Vagina (tissue), 2 donors: ENCODE measurements at regions not wholly inside any gene's neighbourhood (a gene's known extent, or its start where the extent isn't known, plus 50 kb on each side); places are given as distances from the start of the nearest gene placed in this dataset.

Source experiments
- DNase-seq, 2 donors: peaks; one replicate each; pipeline ENCODE4 v3.0.0-alpha.2; 2017; ENCODE audit errors: extremely low spot score in 2 of 2
- H3K27ac ChIP-seq: fragments of 200-600 bp; sonication (generic); one replicate; pipeline ENCODE4 v1.5.1; 2019
- H3K27me3 ChIP-seq: fragments of 200-600 bp; sonication (generic); one replicate; pipeline ENCODE4 v1.5.1; 2019
- H3K36me3 ChIP-seq, 2 donors: fragments of 200-600 bp; sonication (generic); one replicate each; pipeline ENCODE4 v1.5.1; 2017 to 2019
- H3K4me1 ChIP-seq: fragments of 200-600 bp; sonication (generic); one replicate; pipeline ENCODE4 v1.5.1; 2019
- H3K4me3 ChIP-seq, 2 donors: fragments of 200-600 bp; sonication (generic); 1 replicate in 1 of 2; 2 replicates in 1 of 2; pipeline ENCODE4 v1.5.1; 2016 to 2019
- H3K9me3 ChIP-seq: fragments of 200-600 bp; sonication (generic); one replicate; pipeline ENCODE4 v1.5.1; 2019
- POLR2A ChIP-seq, 2 donors: fragments of 450-650 bp; IDR thresholded peaks; one replicate each; pipeline ENCODE4 v1.6.1; 2017; ENCODE audit warnings: antibody characterized with exemption in 2 of 2, mild to moderate bottlenecking in 2 of 2, moderate library complexity in 2 of 2
- POLR2AphosphoS5 ChIP-seq, 2 donors: sonication (generic); formaldehyde crosslinking; IDR thresholded peaks; one replicate each; pipeline ENCODE4 v1.9.0; 2017; ENCODE audit warnings: antibody characterized with exemption in 2 of 2, mild to moderate bottlenecking in 2 of 2, low read depth in 1 of 2; ENCODE audit not compliant: insufficient read depth in 1 of 2
- intact Hi-C: fragments of 100-400 bp; cut with DNase I; formaldehyde crosslinking; loops from one replicate; pipeline ENCODE4 v1.15.1; 2023
- TF ChIP-seq, protein P1 (sequence below), 3 experiments: fragments of 450-650 bp in 2 of 3; fragments of 200-600 bp in 1 of 3; sonication (generic) in 1 of 3; IDR thresholded peaks; one replicate each; pipeline ENCODE4 v1.5.1; 2017 to 2019; ENCODE audit warnings: antibody characterized with exemption in 3 of 3, mild to moderate bottlenecking in 2 of 3, moderate library complexity in 2 of 3

DNA sequence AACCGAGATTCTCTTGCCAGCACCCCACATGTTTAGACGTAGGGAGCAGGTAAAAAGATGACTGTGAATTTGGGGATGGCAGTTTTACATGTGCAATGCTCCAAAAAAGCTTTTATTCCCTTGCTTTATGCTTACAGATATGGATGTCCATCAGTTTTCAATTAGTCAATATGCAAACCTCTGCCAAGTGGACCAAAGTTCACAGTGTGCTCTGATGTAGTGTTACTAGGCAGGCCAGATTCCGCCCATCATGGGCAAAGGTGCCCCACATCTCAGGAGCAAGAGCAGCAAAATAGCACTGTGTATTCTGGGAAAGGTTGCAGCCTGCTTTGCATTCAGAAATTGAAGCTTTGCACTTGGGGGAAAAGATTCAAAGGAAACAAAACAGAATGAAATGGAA lies 329.7 kb upstream of the ZEB2 start:
- TF ChIP-seq POLR2AphosphoS5 (IDR thresholded peaks at IDR 0.05; ENCODE audit: insufficient read depth in 1 of 2, low read depth in 1 of 2) = no peak
- no peak for TF ChIP-seq POLR2A (IDR thresholded peaks at IDR 0.05)
- TF ChIP-seq, protein P1, sequence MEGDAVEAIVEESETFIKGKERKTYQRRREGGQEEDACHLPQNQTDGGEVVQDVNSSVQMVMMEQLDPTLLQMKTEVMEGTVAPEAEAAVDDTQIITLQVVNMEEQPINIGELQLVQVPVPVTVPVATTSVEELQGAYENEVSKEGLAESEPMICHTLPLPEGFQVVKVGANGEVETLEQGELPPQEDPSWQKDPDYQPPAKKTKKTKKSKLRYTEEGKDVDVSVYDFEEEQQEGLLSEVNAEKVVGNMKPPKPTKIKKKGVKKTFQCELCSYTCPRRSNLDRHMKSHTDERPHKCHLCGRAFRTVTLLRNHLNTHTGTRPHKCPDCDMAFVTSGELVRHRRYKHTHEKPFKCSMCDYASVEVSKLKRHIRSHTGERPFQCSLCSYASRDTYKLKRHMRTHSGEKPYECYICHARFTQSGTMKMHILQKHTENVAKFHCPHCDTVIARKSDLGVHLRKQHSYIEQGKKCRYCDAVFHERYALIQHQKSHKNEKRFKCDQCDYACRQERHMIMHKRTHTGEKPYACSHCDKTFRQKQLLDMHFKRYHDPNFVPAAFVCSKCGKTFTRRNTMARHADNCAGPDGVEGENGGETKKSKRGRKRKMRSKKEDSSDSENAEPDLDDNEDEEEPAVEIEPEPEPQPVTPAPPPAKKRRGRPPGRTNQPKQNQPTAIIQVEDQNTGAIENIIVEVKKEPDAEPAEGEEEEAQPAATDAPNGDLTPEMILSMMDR (IDR thresholded peaks at IDR 0.05) = no peak
- H3K27me3 ChIP-seq = no peaks in the 10 kb centered on the region
- H3K36me3 ChIP-seq = no peaks in the 10 kb centered on the region
- peaks cover under 1% of the 10 kb centered on the region for H3K9me3 ChIP-seq
- intact Hi-C loops = no loop called here
- H3K27ac ChIP-seq = no peak overlapping the region
- no peaks in the 10 kb centered on the region for H3K4me1 ChIP-seq
- DNase-seq = no peak
- H3K4me3 ChIP-seq = no peak overlapping the region

DNA sequence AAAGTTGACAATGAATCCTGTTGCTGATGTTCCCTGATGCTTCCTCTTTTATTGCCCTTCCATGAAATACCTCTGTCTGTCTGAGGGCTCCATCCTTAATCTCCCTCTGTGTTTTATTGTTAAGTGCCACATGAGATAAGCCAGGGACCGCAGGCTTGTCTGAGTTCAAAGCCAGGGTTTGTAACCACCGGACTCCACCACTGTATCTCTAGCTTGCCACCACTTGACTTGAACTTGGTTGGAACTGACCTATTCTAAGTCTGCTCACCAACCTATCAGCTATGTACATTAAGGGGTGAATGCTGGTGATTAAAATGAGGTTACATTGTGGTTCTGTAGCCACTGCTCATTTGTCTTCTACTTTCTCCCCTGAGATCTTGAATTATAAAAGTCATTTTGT lies 328.5 kb upstream of the ZEB2 start:
- H3K27ac ChIP-seq = no peak overlapping the region
- H3K4me3 ChIP-seq = no peak overlapping the region
- intact Hi-C loops = no loop called here

DNA sequence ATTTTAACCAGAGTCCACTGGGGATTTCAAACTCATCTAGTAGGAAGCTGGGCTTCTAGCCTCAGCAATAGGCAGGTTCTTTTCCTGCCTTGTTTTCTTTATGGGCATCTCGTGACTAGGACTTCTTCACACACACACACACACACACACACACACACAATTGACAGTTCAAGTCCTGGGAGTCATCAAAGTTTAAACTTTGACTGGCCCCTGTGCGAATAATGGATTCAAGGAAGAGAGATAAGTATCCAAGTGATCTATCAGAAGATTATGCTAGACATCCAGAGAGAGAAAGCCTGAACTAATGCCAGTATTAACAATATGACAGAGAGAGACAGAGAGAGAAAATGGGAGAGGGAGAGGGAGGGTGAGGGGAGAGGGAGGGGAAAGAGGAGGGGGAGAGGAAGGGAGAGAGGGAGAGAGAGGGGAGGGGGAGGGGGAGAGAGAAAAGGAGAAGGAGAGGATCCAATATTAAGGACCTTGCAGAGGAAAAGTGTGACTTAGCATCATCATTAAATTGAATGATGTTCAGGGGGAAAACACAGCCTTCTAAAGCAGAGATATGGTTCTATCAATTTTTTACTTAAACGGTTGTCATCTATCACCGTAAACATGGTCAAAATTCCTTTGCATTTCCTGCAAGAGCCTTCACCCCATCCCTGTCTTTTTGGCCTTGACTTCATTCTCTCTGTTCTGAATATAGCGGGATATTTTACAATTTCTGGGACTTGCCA lies 327.6 kb upstream of the ZEB2 start:
- DNase-seq = no peak
- intact Hi-C loops = no loop called here
- Histone ChIP-seq H3K4me1 (no peaks in the 10 kb centered on the region), H3K4me3 (no peak overlapping the region), H3K27ac (no peak overlapping the region), H3K27me3 (no peaks in the 10 kb centered on the region), H3K36me3 (no peaks in the 10 kb centered on the region), H3K9me3 (no peaks in the 10 kb centered on the region)
- TF ChIP-seq, protein P1 (IDR thresholded peaks at IDR 0.05) = no peak
- TF ChIP-seq POLR2A (IDR thresholded peaks at IDR 0.05) = no peak
- no peak for TF ChIP-seq POLR2AphosphoS5 (IDR thresholded peaks at IDR 0.05; ENCODE audit: insufficient read depth in 1 of 2, low read depth in 1 of 2)

More for the DNA sequence above, 328.5 kb upstream of the ZEB2 start:
- Histone ChIP-seq H3K36me3 (no peaks in the 10 kb centered on the region), H3K4me1 (no peaks in the 10 kb centered on the region), H3K9me3 (no peaks in the 10 kb centered on the region), H3K27me3 (no peaks in the 10 kb centered on the region)
- no peak for DNase-seq
- TF ChIP-seq, protein P1 (IDR thresholded peaks at IDR 0.05) = no peak
- no peak for TF ChIP-seq POLR2AphosphoS5 (IDR thresholded peaks at IDR 0.05; ENCODE audit: insufficient read depth in 1 of 2, low read depth in 1 of 2)
- TF ChIP-seq POLR2A (IDR thresholded peaks at IDR 0.05) = no peak

DNA sequence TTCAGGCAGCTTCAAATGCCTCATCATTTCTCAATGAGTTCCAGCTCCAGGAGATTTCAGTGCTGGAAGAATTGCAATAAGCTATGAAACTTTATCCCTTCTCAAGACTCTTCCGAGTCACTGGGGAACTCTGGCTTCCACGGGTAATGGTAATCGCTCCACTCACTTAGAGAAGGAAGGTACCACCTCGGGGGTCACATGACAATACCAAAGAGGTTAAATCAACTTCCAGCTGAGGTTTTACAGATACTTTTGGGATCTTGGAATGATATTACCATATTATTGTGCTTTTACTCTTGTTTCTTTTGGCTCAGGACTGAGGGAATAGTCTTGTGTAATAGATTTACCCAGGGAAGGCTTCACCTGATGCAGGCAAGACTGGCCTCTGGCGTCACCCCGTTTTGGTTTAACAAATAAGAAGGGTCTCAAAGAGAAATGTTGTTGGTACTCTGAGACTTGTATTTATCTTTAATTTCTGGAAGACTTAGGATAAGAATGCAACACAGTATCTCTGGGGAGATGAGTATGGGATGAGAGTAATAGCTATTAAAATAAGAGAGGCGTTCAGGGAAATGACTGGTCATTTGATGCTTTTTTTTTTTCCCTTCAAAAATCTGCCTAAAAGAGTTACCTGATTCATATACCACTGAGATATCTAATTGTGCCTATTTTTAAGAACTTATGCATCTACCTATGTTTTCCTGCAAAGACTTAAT lies 316.9 kb upstream of the ZEB2 start:
- Histone ChIP-seq H3K4me1 (no peaks in the 10 kb centered on the region), H3K27ac (no peak overlapping the region), H3K36me3 (no peaks in the 10 kb centered on the region), H3K9me3 (no peaks in the 10 kb centered on the region), H3K4me3 (no peak overlapping the region), H3K27me3 (no peaks in the 10 kb centered on the region)
- intact Hi-C loops = no loop called here
- TF ChIP-seq, protein P1 (IDR thresholded peaks at IDR 0.05) = no peak
- no peak for TF ChIP-seq POLR2A (IDR thresholded peaks at IDR 0.05)
- no peak for TF ChIP-seq POLR2AphosphoS5 (IDR thresholded peaks at IDR 0.05; ENCODE audit: insufficient read depth in 1 of 2, low read depth in 1 of 2)
- DNase-seq = no peak
